ENCODE measurements at regions not wholly inside any gene's neighbourhood (a gene's known extent, or its start where the extent isn't known, plus 50 kb on each side); places are given as distances from the start of the nearest gene placed in this dataset.

GRCh38 chr4:138310498-138310897, 68.3 kb upstream of the SLC7A11 start:
- no peak for DNase-seq (ENCODE audit: low read depth in 4 of 4, low spot score in 2 of 4)

- no peak for DNase-seq (ENCODE audit: low read depth in 4 of 4, low spot score in 2 of 4)
Observed at GRCh38 chr4:138308356-138308755, 66.2 kb upstream of the SLC7A11 start.

GRCh38 chr4:138307319-138307718, 65.2 kb upstream of the SLC7A11 start:
- DNase-seq (ENCODE audit: low read depth in 4 of 4, low spot score in 2 of 4), result no peak

- no peak for DNase-seq (ENCODE audit: low read depth in 4 of 4, low spot score in 2 of 4)
Observed at GRCh38 chr4:138305050-138305449, 62.9 kb upstream of the SLC7A11 start.

GRCh38 chr4:138301536-138301935, 59.4 kb upstream of the SLC7A11 start:
- no peak for DNase-seq (ENCODE audit: low read depth in 4 of 4, low spot score in 2 of 4)

- DNase-seq (ENCODE audit: low read depth in 4 of 4, low spot score in 2 of 4), result no peak
Observed at GRCh38 chr4:138300616-138301015, 58.5 kb upstream of the SLC7A11 start.

- no peak for DNase-seq (ENCODE audit: low read depth in 4 of 4, low spot score in 2 of 4)
Observed at GRCh38 chr4:138299881-138300280, 57.7 kb upstream of the SLC7A11 start.

GRCh38 chr4:138298866-138299265, 56.7 kb upstream of the SLC7A11 start:
- no peak for DNase-seq (ENCODE audit: low read depth in 4 of 4, low spot score in 2 of 4)

GRCh38 chr4:138298431-138298830, 56.3 kb upstream of the SLC7A11 start:
- no peak for DNase-seq (ENCODE audit: low read depth in 4 of 4, low spot score in 2 of 4)

- no peak for DNase-seq (ENCODE audit: low read depth in 4 of 4, low spot score in 2 of 4)
Observed at GRCh38 chr4:138297743-138298405, 55.7 kb upstream of the SLC7A11 start.

- no peak for DNase-seq (ENCODE audit: low read depth in 4 of 4, low spot score in 2 of 4)
Observed at GRCh38 chr4:138292321-138292720, 50.2 kb upstream of the SLC7A11 start.
